ENCODE measurements at regions not wholly inside any gene's neighbourhood (a gene's known extent, or its start where the extent isn't known, plus 50 kb on each side); places are given as distances from the start of the nearest gene placed in this dataset.
"Not testable (repeated sequence)": the region's sequence is repeated elsewhere in the genome, so short reads cannot be mapped to it uniquely, and the experiment has no call there.

GRCh38 chr6:811831-812230, 118.9 kb upstream of the EXOC2 start:
- DNase-seq, result no peak
- no peak for TF ChIP-seq CTCF (IDR thresholded peaks at IDR 0.05; ENCODE audit: low read depth, low read length, missing control alignments)
- H3K36me3 ChIP-seq (replicated peaks), result no peaks in the 10 kb centered on the region
- no peaks in the 10 kb centered on the region for H3K27me3 ChIP-seq (replicated peaks)
- in situ Hi-C loops (cut with HindIII; ENCODE audit: low pct_ligation_motif_present, low sequenced_read_pairs), result no loop called here
- H3K27ac ChIP-seq, result no peak overlapping the region
- no peak overlapping the region for H3K4me3 ChIP-seq (ENCODE audit: low read depth, low read length)

- no peak for TF ChIP-seq CTCF (IDR thresholded peaks at IDR 0.05; ENCODE audit: low read depth, low read length, missing control alignments)
- in situ Hi-C loops (cut with HindIII; ENCODE audit: low pct_ligation_motif_present, low sequenced_read_pairs), result no loop called here
- DNase-seq, result no peak
- H3K27ac ChIP-seq, result no peak overlapping the region
- no peak overlapping the region for H3K4me3 ChIP-seq (ENCODE audit: low read depth, low read length)
- no peaks in the 10 kb centered on the region for H3K36me3 ChIP-seq (replicated peaks)
- no peaks in the 10 kb centered on the region for H3K27me3 ChIP-seq (replicated peaks)
These were observed 118.3 kb upstream of the EXOC2 start for GRCh38 chr6:811191-811590.

- DNase-seq, result no peak
- TF ChIP-seq CTCF (IDR thresholded peaks at IDR 0.05; ENCODE audit: low read depth, low read length, missing control alignments), result no peak
- in situ Hi-C loops (cut with HindIII; ENCODE audit: low pct_ligation_motif_present, low sequenced_read_pairs), result no loop called here
- Histone ChIP-seq H3K4me3 (ENCODE audit: low read depth, low read length) (no peak overlapping the region), H3K27me3 (replicated peaks) (no peaks in the 10 kb centered on the region), H3K27ac (no peak overlapping the region), H3K36me3 (replicated peaks) (no peaks in the 10 kb centered on the region)
These were observed 111.8 kb upstream of the EXOC2 start for GRCh38 chr6:804771-805170.

- in situ Hi-C loops (cut with HindIII; ENCODE audit: low pct_ligation_motif_present, low sequenced_read_pairs), result no loop called here
- H3K27ac ChIP-seq, result no peak overlapping the region
- no peak for TF ChIP-seq CTCF (IDR thresholded peaks at IDR 0.05; ENCODE audit: low read depth, low read length, missing control alignments)
- no peak for DNase-seq
- no peak overlapping the region for H3K4me3 ChIP-seq (ENCODE audit: low read depth, low read length)
- H3K36me3 ChIP-seq (replicated peaks), result no peaks in the 10 kb centered on the region
- no peaks in the 10 kb centered on the region for H3K27me3 ChIP-seq (replicated peaks)
These were observed 111.4 kb upstream of the EXOC2 start for GRCh38 chr6:804317-804716.

GRCh38 chr6:803191-803977, 110.4 kb upstream of the EXOC2 start:
- in situ Hi-C loops (cut with HindIII; ENCODE audit: low pct_ligation_motif_present, low sequenced_read_pairs), result no loop called here
- H3K27me3 ChIP-seq (replicated peaks), result no peaks in the 10 kb centered on the region
- no peak for DNase-seq
- no peak overlapping the region for H3K27ac ChIP-seq
- H3K36me3 ChIP-seq (replicated peaks), result no peaks in the 10 kb centered on the region
- no peak overlapping the region for H3K4me3 ChIP-seq (ENCODE audit: low read depth, low read length)
- TF ChIP-seq CTCF (IDR thresholded peaks at IDR 0.05; ENCODE audit: low read depth, low read length, missing control alignments), result no peak

- H3K36me3 ChIP-seq (replicated peaks), result no peaks in the 10 kb centered on the region
- no peak for DNase-seq
- H3K4me3 ChIP-seq (ENCODE audit: low read depth, low read length), result no peak overlapping the region
- no peaks in the 10 kb centered on the region for H3K27me3 ChIP-seq (replicated peaks)
- no peak for TF ChIP-seq CTCF (IDR thresholded peaks at IDR 0.05; ENCODE audit: low read depth, low read length, missing control alignments)
- in situ Hi-C loops (cut with HindIII; ENCODE audit: low pct_ligation_motif_present, low sequenced_read_pairs), result no loop called here
- H3K27ac ChIP-seq, result no peak overlapping the region
These were observed 109.8 kb upstream of the EXOC2 start for GRCh38 chr6:802701-803100.

- DNase-seq; H3K4me3 ChIP-seq (ENCODE audit: low read depth, low read length); H3K27ac ChIP-seq; H3K27me3 ChIP-seq (replicated peaks); H3K36me3 ChIP-seq (replicated peaks); in situ Hi-C loops (cut with HindIII; ENCODE audit: low pct_ligation_motif_present, low sequenced_read_pairs): not testable (repeated sequence)
These were observed 109.3 kb upstream of the EXOC2 start for GRCh38 chr6:802223-802622.
